GM04504 (cell line): ENCODE measurements at regions not wholly inside any gene's neighbourhood (a gene's known extent, or its start where the extent isn't known, plus 50 kb on each side); places are given as distances from the start of the nearest gene placed in this dataset.

Experiments used
- DNase-seq: peaks from one replicate; pipeline ENCODE4 v3.0.0-alpha.2; 2012; ENCODE audit warnings: low read depth

- DNase-seq = no peak
Measured at GRCh38 chr1:72937905-72938304, 655.6 kb upstream of the NEGR1 start.

- no peak for DNase-seq
Measured at GRCh38 chr1:72936942-72937341, 654.6 kb upstream of the NEGR1 start.

GRCh38 chr1:72936151-72936740 is 653.9 kb upstream of the NEGR1 start:
- DNase-seq = no peak

GRCh38 chr1:72932025-72932424 is 649.7 kb upstream of the NEGR1 start:
- no peak for DNase-seq

GRCh38 chr1:72930528-72930927 is 648.2 kb upstream of the NEGR1 start:
- no peak for DNase-seq

GRCh38 chr1:72918940-72919339 is 636.6 kb upstream of the NEGR1 start:
- DNase-seq = no peak

- DNase-seq = no peak
Measured at GRCh38 chr1:72917920-72918319, 635.6 kb upstream of the NEGR1 start.

- DNase-seq = no peak
Measured at GRCh38 chr1:72915581-72915980, 633.2 kb upstream of the NEGR1 start.

- DNase-seq = no peak
Measured at GRCh38 chr1:72911656-72912055, 629.3 kb upstream of the NEGR1 start.

- DNase-seq = no peak
Measured at GRCh38 chr1:72896256-72896655, 613.9 kb upstream of the NEGR1 start.

- DNase-seq = no peak
Measured at GRCh38 chr1:72892461-72892860, 610.1 kb upstream of the NEGR1 start.

GRCh38 chr1:72891976-72892375 is 609.6 kb upstream of the NEGR1 start:
- DNase-seq = no peak

- no peak for DNase-seq
Measured at GRCh38 chr1:72885841-72886240, 603.5 kb upstream of the NEGR1 start.

- no peak for DNase-seq
Measured at GRCh38 chr1:72885017-72885416, 602.7 kb upstream of the NEGR1 start.

GRCh38 chr1:72869873-72870272 is 587.5 kb upstream of the NEGR1 start:
- DNase-seq = no peak

GRCh38 chr1:72869441-72869840 is 587.1 kb upstream of the NEGR1 start:
- DNase-seq = no peak

- no peak for DNase-seq
Measured at GRCh38 chr1:72851597-72851996, 569.3 kb upstream of the NEGR1 start.

- DNase-seq = no peak
Measured at GRCh38 chr1:72848997-72849396, 566.7 kb upstream of the NEGR1 start.

GRCh38 chr1:72847651-72848050 is 565.3 kb upstream of the NEGR1 start:
- DNase-seq = no peak

GRCh38 chr1:72846476-72847278 is 564.3 kb upstream of the NEGR1 start:
- no peak for DNase-seq

GRCh38 chr1:72845981-72846380 is 563.6 kb upstream of the NEGR1 start:
- DNase-seq = no peak

- DNase-seq = no peak
Measured at GRCh38 chr1:72845381-72845780, 563.0 kb upstream of the NEGR1 start.

GRCh38 chr1:72837781-72838180 is 555.4 kb upstream of the NEGR1 start:
- no peak for DNase-seq
